Effector memory CD4-positive, alpha-beta T cell (primary cell): ENCODE measurements at regions not wholly inside any gene's neighbourhood (a gene's known extent, or its start where the extent isn't known, plus 50 kb on each side); places are given as distances from the start of the nearest gene placed in this dataset.

Experiments
- DNase-seq, 3 donors: peaks; one replicate each; pipeline ENCODE4 v3.0.0-alpha.2; 2020
- H3K27ac ChIP-seq: 2 replicates; pipeline ENCODE4 v1.7.0; 2013; ENCODE audit warnings: mild to moderate bottlenecking, low read length, moderate library complexity; ENCODE audit not compliant: insufficient read depth, poor library complexity, severe bottlenecking
- H3K27me3 ChIP-seq: replicated peaks from 2 replicates; pipeline ENCODE4 v1.7.0; 2013; ENCODE audit warnings: mild to moderate bottlenecking, low read length; ENCODE audit not compliant: insufficient read depth, control insufficient read depth, poor library complexity, severe bottlenecking
- H3K36me3 ChIP-seq: 2 replicates; pipeline ENCODE4 v1.7.0; 2013; ENCODE audit warnings: mild to moderate bottlenecking, low read length, moderate library complexity; ENCODE audit not compliant: control insufficient read depth, insufficient read depth
- H3K4me1 ChIP-seq: 2 replicates; pipeline ENCODE4 v1.7.0; 2013; ENCODE audit warnings: low read length, mild to moderate bottlenecking; ENCODE audit not compliant: control insufficient read depth, insufficient read depth, poor library complexity, severe bottlenecking
- H3K4me3 ChIP-seq: 2 replicates; pipeline ENCODE4 v1.7.0; 2013; ENCODE audit warnings: low read length, low read depth, mild to moderate bottlenecking; ENCODE audit not compliant: insufficient read depth, poor library complexity, severe bottlenecking
- H3K9me3 ChIP-seq: 2 replicates; pipeline ENCODE4 v1.7.0; 2013; ENCODE audit warnings: mild to moderate bottlenecking, low read length, moderate library complexity; ENCODE audit not compliant: control insufficient read depth

- H3K36me3 ChIP-seq, result no peaks in the 10 kb centered on the region
- no peak for DNase-seq
- no peak overlapping the region for H3K4me3 ChIP-seq
- no peaks in the 10 kb centered on the region for H3K9me3 ChIP-seq
- no peak overlapping the region for H3K27ac ChIP-seq
- H3K27me3 ChIP-seq, result no peaks in the 10 kb centered on the region
- no peaks in the 10 kb centered on the region for H3K4me1 ChIP-seq
Observed at GRCh38 chr4:189049682-189050081, 891.0 kb upstream of the FRG1 start.

DNA sequence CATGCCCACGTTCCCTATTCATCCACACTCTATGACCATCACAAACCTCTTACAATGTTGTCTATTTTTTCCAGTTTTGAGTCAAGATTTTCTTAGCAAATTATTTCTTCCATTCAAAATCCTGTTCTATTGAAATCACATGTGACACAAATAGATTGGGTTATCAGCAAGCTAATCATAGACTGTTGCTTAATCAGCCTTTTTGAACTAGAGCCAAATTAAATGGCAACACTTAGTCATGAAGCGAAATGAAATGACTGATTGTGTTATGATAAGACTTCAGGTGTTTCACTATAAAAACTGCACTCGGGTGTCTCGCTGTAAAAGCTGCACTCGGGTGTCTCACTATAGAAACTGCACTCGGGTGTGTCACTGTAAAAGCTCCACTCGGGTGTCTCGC is 890.0 kb upstream of the FRG1 start:
- no peak for DNase-seq
- Histone ChIP-seq H3K27me3 (no peaks in the 10 kb centered on the region), H3K4me3 (no peak overlapping the region), H3K9me3 (no peaks in the 10 kb centered on the region), H3K27ac (no peak overlapping the region), H3K36me3 (no peaks in the 10 kb centered on the region), H3K4me1 (no peaks in the 10 kb centered on the region)

DNA sequence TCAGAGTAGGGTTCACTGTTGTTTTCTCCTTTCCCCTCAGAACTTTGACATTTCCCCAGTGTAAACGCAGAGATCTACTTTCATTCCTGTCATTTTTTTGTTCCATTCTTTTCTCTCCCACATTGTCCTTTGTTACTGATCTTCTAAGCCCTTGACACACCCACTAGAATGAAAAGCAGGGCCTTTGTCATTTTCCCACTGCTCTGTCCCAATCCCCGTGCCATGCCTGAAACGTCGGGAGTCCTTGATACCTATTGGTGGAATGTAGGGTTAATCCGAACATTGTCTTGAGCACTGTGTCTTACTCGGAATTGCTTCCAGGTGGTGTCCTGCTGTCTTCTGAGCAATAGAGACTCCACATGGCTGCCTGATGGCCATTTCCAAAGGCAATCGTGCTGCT is 887.1 kb upstream of the FRG1 start:
- Histone ChIP-seq H3K36me3 (no peaks in the 10 kb centered on the region), H3K27me3 (no peaks in the 10 kb centered on the region), H3K4me1 (no peaks in the 10 kb centered on the region), H3K4me3 (no peak overlapping the region), H3K9me3 (no peaks in the 10 kb centered on the region), H3K27ac (no peak overlapping the region)
- no peak for DNase-seq

- DNase-seq, result no peak
- no peak overlapping the region for H3K27ac ChIP-seq
- no peaks in the 10 kb centered on the region for H3K9me3 ChIP-seq
- H3K36me3 ChIP-seq, result no peaks in the 10 kb centered on the region
- H3K4me3 ChIP-seq, result no peak overlapping the region
- H3K27me3 ChIP-seq, result no peaks in the 10 kb centered on the region
- no peaks in the 10 kb centered on the region for H3K4me1 ChIP-seq
Observed at GRCh38 chr4:189060104-189060503, 880.6 kb upstream of the FRG1 start.

DNA sequence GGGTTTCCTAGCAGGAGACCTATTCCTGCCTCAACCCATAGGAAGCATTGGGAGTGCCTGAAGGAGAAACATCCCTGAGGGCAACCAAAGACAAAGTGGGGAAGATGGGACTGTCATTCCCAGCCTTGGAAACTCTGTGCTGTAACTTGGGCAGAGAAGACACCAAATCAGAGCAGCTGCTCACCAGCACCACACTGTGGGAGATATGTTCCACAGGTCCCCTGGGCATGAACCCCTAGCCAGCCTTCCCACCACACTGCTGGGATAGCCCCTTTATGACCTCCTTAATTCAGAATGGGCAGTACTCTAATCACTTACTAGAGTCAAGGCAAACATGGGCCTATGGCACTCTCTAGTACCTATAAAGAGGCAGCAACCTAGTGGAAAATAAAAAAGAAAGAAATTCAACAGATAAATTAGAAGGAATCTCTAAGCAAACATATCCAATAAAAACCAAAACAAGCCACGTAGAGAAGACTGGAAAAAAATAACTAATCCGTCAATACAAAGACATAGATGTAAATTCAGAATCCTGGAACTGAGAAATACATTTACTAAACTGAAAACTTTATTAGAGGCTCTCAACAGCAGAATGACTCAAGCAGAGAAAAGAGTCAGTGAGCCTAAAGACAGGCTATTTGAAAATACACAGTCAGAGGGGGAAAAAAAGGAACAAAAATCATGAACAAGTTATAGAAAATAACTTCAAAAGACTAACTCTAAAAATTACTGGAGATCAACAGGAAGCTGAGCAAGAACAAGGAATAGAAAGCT is 878.4 kb upstream of the FRG1 start:
- no peaks in the 10 kb centered on the region for H3K9me3 ChIP-seq

GRCh38 chr4:189069772-189070171 is 870.9 kb upstream of the FRG1 start:
- no peak overlapping the region for H3K27ac ChIP-seq
- no peaks in the 10 kb centered on the region for H3K9me3 ChIP-seq
- H3K4me3 ChIP-seq, result no peak overlapping the region
- no peaks in the 10 kb centered on the region for H3K36me3 ChIP-seq
- no peaks in the 10 kb centered on the region for H3K27me3 ChIP-seq
- H3K4me1 ChIP-seq, result no peaks in the 10 kb centered on the region
- DNase-seq, result no peak

More for the DNA sequence above, 878.4 kb upstream of the FRG1 start:
- DNase-seq, result no peak
- H3K4me1 ChIP-seq, result no peaks in the 10 kb centered on the region
- H3K27me3 ChIP-seq, result no peaks in the 10 kb centered on the region
- no peaks in the 10 kb centered on the region for H3K36me3 ChIP-seq
- no peak overlapping the region for H3K27ac ChIP-seq
- no peak overlapping the region for H3K4me3 ChIP-seq

GRCh38 chr4:189071241-189071640 is 869.4 kb upstream of the FRG1 start:
- Histone ChIP-seq H3K9me3 (no peaks in the 10 kb centered on the region), H3K27me3 (no peaks in the 10 kb centered on the region), H3K4me1 (no peaks in the 10 kb centered on the region), H3K36me3 (no peaks in the 10 kb centered on the region), H3K27ac (no peak overlapping the region), H3K4me3 (no peak overlapping the region)
- no peak for DNase-seq

DNA sequence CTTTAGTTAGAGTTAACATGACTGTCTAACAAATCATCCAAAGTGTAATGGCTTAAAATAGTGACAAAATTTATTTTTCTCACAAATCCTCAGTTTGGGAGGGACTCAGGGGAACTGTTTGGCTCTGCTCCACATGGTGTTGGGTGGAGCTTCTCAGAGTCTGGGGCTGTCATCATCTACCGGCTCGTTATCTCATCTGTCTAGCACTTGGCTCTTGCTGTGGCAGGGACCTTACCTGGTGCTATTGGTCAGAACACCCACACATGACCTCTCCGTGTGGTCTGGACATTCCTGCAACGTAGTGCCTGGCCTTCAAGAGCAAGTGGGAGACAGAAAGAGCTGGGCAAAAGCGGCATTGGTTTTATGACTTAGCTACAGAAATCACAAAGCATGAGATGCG is 866.9 kb upstream of the FRG1 start:
- Histone ChIP-seq H3K36me3 (no peaks in the 10 kb centered on the region), H3K27ac (no peak overlapping the region), H3K4me3 (no peak overlapping the region), H3K4me1 (no peaks in the 10 kb centered on the region), H3K9me3 (no peaks in the 10 kb centered on the region), H3K27me3 (no peaks in the 10 kb centered on the region)
- no peak for DNase-seq

- Histone ChIP-seq H3K36me3 (no peaks in the 10 kb centered on the region), H3K9me3 (no peaks in the 10 kb centered on the region), H3K4me1 (no peaks in the 10 kb centered on the region), H3K27ac (no peak overlapping the region), H3K27me3 (no peaks in the 10 kb centered on the region), H3K4me3 (no peak overlapping the region)
- no peak for DNase-seq
Observed at GRCh38 chr4:189081826-189082225, 858.8 kb upstream of the FRG1 start.

DNA sequence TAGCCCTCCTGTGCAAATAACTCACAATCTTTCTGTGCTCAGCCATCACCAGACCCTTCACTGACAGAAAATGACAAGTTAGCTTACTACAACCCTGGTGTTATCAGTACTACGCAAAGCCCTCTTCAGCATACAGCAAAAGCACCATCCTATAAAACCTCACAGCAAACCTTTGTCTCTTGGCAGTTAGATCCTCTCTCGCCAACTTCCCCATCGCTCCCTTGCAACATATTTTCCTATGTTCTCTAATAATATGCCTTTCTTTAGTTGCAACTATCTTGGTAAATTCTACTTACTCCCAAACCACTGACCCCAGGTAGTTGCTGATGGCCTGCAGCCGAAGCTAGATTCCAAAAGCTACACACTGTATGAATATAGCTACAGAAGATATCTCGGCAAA is 856.9 kb upstream of the FRG1 start:
- H3K4me3 ChIP-seq, result no peak overlapping the region
- no peak for DNase-seq

More for the DNA sequence above, 856.9 kb upstream of the FRG1 start:
- Histone ChIP-seq H3K9me3 (no peaks in the 10 kb centered on the region), H3K27me3 (no peaks in the 10 kb centered on the region), H3K4me1 (no peaks in the 10 kb centered on the region), H3K27ac (no peak overlapping the region), H3K36me3 (no peaks in the 10 kb centered on the region)
